ENCODE measurements at regions not wholly inside any gene's neighbourhood (a gene's known extent, or its start where the extent isn't known, plus 50 kb on each side); places are given as distances from the start of the nearest gene placed in this dataset.

DNA sequence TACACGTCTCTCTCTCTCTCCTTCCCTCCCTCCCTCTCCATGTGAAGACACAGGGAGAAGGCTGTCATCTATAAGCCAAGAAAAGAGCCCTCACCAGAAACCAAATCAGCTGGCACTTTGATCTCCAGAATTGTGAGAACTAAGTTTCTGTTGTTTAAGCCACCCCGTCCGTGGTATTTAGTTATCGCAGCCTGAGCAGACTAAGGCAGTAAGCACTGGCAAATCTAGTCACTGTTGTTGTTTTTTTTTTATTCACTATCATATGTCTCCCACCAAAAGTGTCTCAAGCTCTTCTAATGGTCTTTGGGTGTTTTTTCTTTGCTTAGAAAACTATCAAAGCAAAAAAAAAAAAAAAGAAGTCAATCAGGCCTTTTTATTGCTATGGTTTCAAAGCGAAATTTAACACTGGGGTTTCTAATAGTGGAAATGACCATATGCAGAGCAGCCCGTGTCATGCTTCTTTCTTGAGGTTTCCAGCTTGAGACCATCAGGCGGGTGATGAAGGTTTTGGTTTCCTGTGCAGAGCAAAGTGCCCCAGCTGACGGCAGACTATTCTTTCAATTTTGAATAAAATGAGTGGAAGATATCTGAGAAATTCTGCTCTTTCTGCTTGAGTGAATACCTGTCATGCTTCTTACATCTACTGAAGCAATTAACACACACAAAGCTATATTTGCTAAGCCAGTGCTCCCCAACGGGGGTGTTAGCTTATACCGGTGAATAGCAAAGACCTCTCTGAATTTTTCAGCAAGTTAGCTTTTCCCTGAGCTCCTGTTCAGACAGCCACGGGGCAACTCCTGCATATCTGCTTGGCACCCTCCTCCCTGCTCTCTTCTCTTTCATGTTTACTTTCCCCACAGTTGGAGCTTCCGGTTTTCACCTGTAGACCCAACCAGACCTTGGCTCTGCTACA, 394.1 kb upstream of the ATP5MC3 start:
- Histone ChIP-seq H3K36me3 (no peaks in the 10 kb centered on the region), H3K27me3 (no peaks in the 10 kb centered on the region), H3K9me3 (no peaks in the 10 kb centered on the region), H3K4me3 (no peak overlapping the region)
- DNase-seq, result no peak

DNA sequence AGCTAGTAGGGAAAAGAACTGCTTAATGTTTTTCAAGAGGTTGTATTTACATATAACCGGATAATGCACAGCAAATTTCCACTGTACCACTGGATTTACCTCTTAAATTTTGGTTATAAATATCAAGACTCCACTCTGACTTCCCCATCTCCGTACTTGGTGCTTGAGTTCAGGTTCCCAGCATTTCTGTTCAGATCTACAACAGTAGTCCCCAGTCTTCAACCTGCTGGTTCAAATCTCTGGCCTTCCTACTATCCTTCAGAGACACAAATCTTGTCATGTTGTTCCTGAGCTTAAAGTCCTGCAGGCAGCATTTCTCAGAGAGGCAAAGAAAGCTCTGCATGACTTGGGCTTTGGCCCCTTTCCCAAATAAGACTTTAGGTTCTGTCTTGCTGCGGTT, 392.6 kb upstream of the ATP5MC3 start:
- no peak for DNase-seq
- no peak overlapping the region for H3K4me3 ChIP-seq
- no peaks in the 10 kb centered on the region for H3K9me3 ChIP-seq
- H3K36me3 ChIP-seq, result no peaks in the 10 kb centered on the region
- no peaks in the 10 kb centered on the region for H3K27me3 ChIP-seq

DNA sequence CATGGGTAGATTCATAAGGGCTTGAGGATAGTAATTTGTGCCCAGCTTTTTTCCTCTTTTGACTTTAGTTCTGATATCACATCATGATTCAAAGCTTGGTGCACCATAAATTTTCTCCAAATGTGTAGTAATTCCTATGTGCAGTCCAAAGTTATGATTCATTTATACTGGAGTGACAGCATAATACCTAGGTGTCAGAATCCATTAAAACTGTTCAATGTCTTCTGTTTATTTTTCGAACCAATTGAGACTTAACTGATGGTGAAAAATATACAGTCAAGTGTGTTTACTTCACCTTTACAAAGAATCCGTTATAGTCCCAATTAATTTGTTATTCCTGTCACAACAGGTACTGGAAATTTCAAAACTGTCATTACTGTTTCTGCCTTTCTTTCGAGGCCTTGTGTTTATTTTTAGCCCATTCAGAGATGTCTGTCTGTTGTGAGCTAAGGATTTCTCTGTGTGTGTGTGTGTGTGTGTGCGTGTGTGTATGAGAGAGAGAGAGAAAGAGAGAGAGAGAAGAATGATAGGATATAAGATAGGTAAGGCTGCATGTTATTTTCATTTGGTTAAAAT, 389.7 kb upstream of the ATP5MC3 start:
- Histone ChIP-seq H3K4me3 (no peak overlapping the region), H3K9me3 (no peaks in the 10 kb centered on the region), H3K36me3 (no peaks in the 10 kb centered on the region), H3K27me3 (no peaks in the 10 kb centered on the region; the same call in 1 of the 2 replicates)
- no peak for DNase-seq

GRCh38 chr2:175568109-175568730, 386.7 kb upstream of the ATP5MC3 start:
- H3K27me3 ChIP-seq, result no peaks in the 10 kb centered on the region; the same call in 1 of the 2 replicates
- H3K9me3 ChIP-seq, result no peaks in the 10 kb centered on the region
- H3K4me3 ChIP-seq, result no peak overlapping the region
- H3K36me3 ChIP-seq, result no peaks in the 10 kb centered on the region
- no peak for DNase-seq

- no peaks in the 10 kb centered on the region for H3K36me3 ChIP-seq
- H3K9me3 ChIP-seq, result no peaks in the 10 kb centered on the region
- no peak for DNase-seq
- no peaks in the 10 kb centered on the region; the same call in 1 of the 2 replicates for H3K27me3 ChIP-seq
- H3K4me3 ChIP-seq, result no peak overlapping the region
Measured at GRCh38 chr2:175567435-175568061, 386.0 kb upstream of the ATP5MC3 start.

- no peaks in the 10 kb centered on the region for H3K36me3 ChIP-seq
- H3K27me3 ChIP-seq, result no peaks in the 10 kb centered on the region
- no peak for DNase-seq
- no peaks in the 10 kb centered on the region for H3K9me3 ChIP-seq
- no peak overlapping the region for H3K4me3 ChIP-seq
Measured at GRCh38 chr2:175560521-175561169, 379.1 kb upstream of the ATP5MC3 start.

- Histone ChIP-seq H3K27me3 (no peaks in the 10 kb centered on the region), H3K9me3 (no peaks in the 10 kb centered on the region), H3K4me3 (no peak overlapping the region), H3K36me3 (no peaks in the 10 kb centered on the region)
- DNase-seq, result no peak
Measured at GRCh38 chr2:175559613-175560012, 378.1 kb upstream of the ATP5MC3 start.

DNA sequence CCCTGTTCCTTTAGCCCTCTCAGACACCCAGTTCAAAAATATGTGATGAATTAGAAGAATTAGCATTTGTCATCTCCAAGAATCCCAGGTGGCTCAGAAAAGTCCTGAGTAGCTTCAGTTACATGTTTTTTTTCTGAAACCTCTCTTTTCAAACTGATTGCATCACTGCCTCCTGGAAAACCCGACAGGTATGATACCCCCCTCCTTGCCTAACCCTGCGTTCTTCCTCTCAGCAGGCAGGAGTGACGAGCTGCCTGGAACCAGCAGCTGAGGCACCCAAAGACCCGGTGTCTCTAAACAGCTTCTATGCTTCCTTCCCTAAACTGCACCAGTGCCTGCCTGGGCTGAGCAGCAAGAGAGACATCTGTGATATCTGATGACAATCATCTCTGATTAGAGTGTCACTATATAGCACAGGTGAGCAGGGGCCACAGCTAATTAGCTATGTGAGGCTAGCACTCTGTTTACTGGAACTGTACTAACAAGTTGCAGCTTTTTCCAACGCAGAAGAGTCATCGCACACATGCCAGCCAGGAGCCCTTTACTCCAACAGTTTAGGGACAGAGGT, 376.4 kb upstream of the ATP5MC3 start:
- Histone ChIP-seq H3K27me3 (no peaks in the 10 kb centered on the region), H3K36me3 (no peaks in the 10 kb centered on the region), H3K4me3 (no peak overlapping the region), H3K9me3 (no peaks in the 10 kb centered on the region)
- no peak for DNase-seq

GRCh38 chr2:175553910-175554309, 372.4 kb upstream of the ATP5MC3 start:
- Histone ChIP-seq H3K9me3 (no peaks in the 10 kb centered on the region), H3K27me3 (no peaks in the 10 kb centered on the region), H3K4me3 (no peak overlapping the region), H3K36me3 (no peaks in the 10 kb centered on the region)
- no peak for DNase-seq

- DNase-seq, result no peak
- no peaks in the 10 kb centered on the region for H3K27me3 ChIP-seq
- no peak overlapping the region for H3K4me3 ChIP-seq
- H3K9me3 ChIP-seq, result no peaks in the 10 kb centered on the region
- no peaks in the 10 kb centered on the region for H3K36me3 ChIP-seq
Measured at GRCh38 chr2:175552902-175553301, 371.4 kb upstream of the ATP5MC3 start.

GRCh38 chr2:175540421-175540820, 358.9 kb upstream of the ATP5MC3 start:
- H3K36me3 ChIP-seq, result no peaks in the 10 kb centered on the region
- H3K27me3 ChIP-seq, result 0 out of 2 replicates have a peak, but pooled peaks cover 2% of the 10 kb centered on the region
- no peak overlapping the region for H3K4me3 ChIP-seq
- no peak for DNase-seq
- peaks cover 2% of the 10 kb centered on the region; the same call in 1 of the 2 replicates for H3K9me3 ChIP-seq

- Histone ChIP-seq H3K9me3 (peaks cover 2% of the 10 kb centered on the region; the same call in 1 of the 2 replicates), H3K36me3 (no peaks in the 10 kb centered on the region), H3K4me3 (no peak overlapping the region), H3K27me3 (0 out of 2 replicates have a peak, but pooled peaks cover 2% of the 10 kb centered on the region)
- DNase-seq, result no peak
Measured at GRCh38 chr2:175539122-175539521, 357.6 kb upstream of the ATP5MC3 start.

DNA sequence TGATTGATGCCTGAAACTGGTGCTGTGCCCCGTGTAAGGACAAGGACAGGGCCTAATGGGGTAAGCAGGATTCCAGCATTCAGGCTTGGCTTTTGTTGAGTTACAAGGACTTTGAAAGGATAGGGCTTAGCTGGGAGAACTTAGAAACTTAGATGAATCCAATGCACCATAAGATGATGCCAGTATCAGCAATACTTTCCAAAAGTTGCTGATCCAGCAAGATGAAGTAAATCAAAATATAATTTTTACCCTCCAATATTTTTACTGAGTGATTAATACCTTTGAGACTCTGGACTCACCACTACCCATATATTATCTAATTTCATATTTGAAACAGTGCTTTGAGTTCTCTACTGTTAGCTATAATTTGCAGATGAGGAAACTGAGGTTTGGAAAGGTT, 354.5 kb upstream of the ATP5MC3 start:
- no peak overlapping the region for H3K4me3 ChIP-seq
- H3K36me3 ChIP-seq, result no peaks in the 10 kb centered on the region
- DNase-seq, result no peak
- no peaks in the 10 kb centered on the region for H3K9me3 ChIP-seq
- 0 out of 2 replicates have a peak, but pooled peaks cover 4% of the 10 kb centered on the region for H3K27me3 ChIP-seq

- no peak for DNase-seq
- Histone ChIP-seq H3K4me3 (no peak overlapping the region), H3K36me3 (no peaks in the 10 kb centered on the region), H3K27me3 (0 out of 2 replicates have a peak, but pooled peaks cover 4% of the 10 kb centered on the region), H3K9me3 (no peaks in the 10 kb centered on the region)
Measured at GRCh38 chr2:175535631-175536030, 354.1 kb upstream of the ATP5MC3 start.

GRCh38 chr2:175525975-175526374, 344.5 kb upstream of the ATP5MC3 start:
- Histone ChIP-seq H3K36me3 (no peaks in the 10 kb centered on the region), H3K4me3 (no peak overlapping the region)

GRCh38 chr2:175523001-175523400, 341.5 kb upstream of the ATP5MC3 start:
- H3K36me3 ChIP-seq, result no peaks in the 10 kb centered on the region
- H3K4me3 ChIP-seq, result no peak overlapping the region
- H3K9me3 ChIP-seq, result no peaks in the 10 kb centered on the region
- H3K27me3 ChIP-seq, result no peaks in the 10 kb centered on the region
- no peak for DNase-seq

More at GRCh38 chr2:175525975-175526374, 344.5 kb upstream of the ATP5MC3 start:
- Histone ChIP-seq H3K9me3 (no peaks in the 10 kb centered on the region), H3K27me3 (no peaks in the 10 kb centered on the region)
- DNase-seq, result no peak

All from MG63 (cell line).